A549 (cell line): ENCODE measurements at regions not wholly inside any gene's neighbourhood (a gene's known extent, or its start where the extent isn't known, plus 50 kb on each side); places are given as distances from the start of the nearest gene placed in this dataset.
A peak's percentile ranks its signal among the peaks of the same experiment; 100 is the strongest.
"Not testable (repeated sequence)": the region's sequence is repeated elsewhere in the genome, so short reads cannot be mapped to it uniquely, and the experiment has no call there.

ENCODE experiments used
- ATAC-seq, 2 experiments: fragments of 200-7000 bp in 1 of 2; fragments of >200 bp in 1 of 2; cut with Nextera tagmentation in 1 of 2; cut with Tn5 transposase in 1 of 2; 3 replicates each; pipeline versions ENCODE4 v1.8.0 to v1.9.1; 2018 to 2020; ENCODE audit warnings: mild to moderate bottlenecking in 1 of 2, moderate library complexity in 1 of 2
- CTCF ChIA-PET: fragments of 300-600 bp; sonication (Branson Sonifier 250); formaldehyde crosslinking; extraction: SDS; loops from one replicate; lab custom pipeline; 2021; ENCODE audit warnings: antibody characterized with exemption, inconsistent platforms; lab: Yijun Ruan, JAX
- POLR2A ChIA-PET: fragments of 350-600 bp; formaldehyde crosslinking; extraction: SDS; loops from one replicate; lab custom pipeline; 2021; ENCODE audit warnings: antibody characterized with exemption, inconsistent platforms; lab: Yijun Ruan, JAX
- DNase-seq, 2 experiments: peaks; one replicate each; pipeline versions ENCODE4 v3.0.0 to v3.0.0-alpha.2; 2011 to 2016; ENCODE audit warnings: low read depth in 1 of 2, low spot score in 1 of 2
- FAIRE-seq: peaks from 2 replicates; lab custom pipeline; 2011; peaks lifted over from hg19 to GRCh38; lab: Jason Lieb, UNC
- H3K27ac ChIP-seq, 2 experiments: fragments of >200 bp; sonication (Bioruptor Twin); formaldehyde crosslinking; 3 replicates each; pipeline ENCODE4 v1.5.1; 2016 to 2017
- H3K4me1 ChIP-seq: fragments of >200 bp; sonication (Bioruptor Twin); formaldehyde crosslinking; 3 replicates; pipeline ENCODE4 v1.6.1; 2016
- H3K4me2 ChIP-seq: fragments of >200 bp; sonication (Bioruptor Twin); formaldehyde crosslinking; 3 replicates; pipeline ENCODE4 v1.6.1; 2016
- H3K4me3 ChIP-seq: fragments of >200 bp; sonication (Bioruptor Twin); formaldehyde crosslinking; 3 replicates; pipeline ENCODE4 v1.5.1; 2016
- H3K9me3 ChIP-seq: fragments of >200 bp; sonication (Bioruptor Twin); formaldehyde crosslinking; 3 replicates; pipeline ENCODE4 v1.6.1; 2016
- CBX8 ChIP-seq: fragments of 200-600 bp; sonication (generic); IDR thresholded peaks from 2 replicates; pipeline ENCODE4 v1.6.1; 2016
- CEBPB ChIP-seq, 2 experiments: fragments of >200 bp in 1 of 2; sonication (Bioruptor Twin) in 1 of 2; formaldehyde crosslinking in 1 of 2; IDR thresholded peaks; 2 replicates each; pipeline ENCODE4 v1.6.1; 2012 to 2016
- CHD2 ChIP-seq: fragments of 150-350 bp; IDR thresholded peaks from 2 replicates; pipeline ENCODE4 v1.6.1; 2014; ENCODE audit warnings: low read length; ENCODE audit not compliant: partially characterized antibody
- CHD4 ChIP-seq: fragments of 200-600 bp; sonication (generic); IDR thresholded peaks from 2 replicates; pipeline ENCODE4 v1.6.1; 2016; ENCODE audit warnings: antibody characterized with exemption, mild to moderate bottlenecking, borderline replicate concordance
- FOSB ChIP-seq: fragments of 250-450 bp; sonication (Bioruptor Pico); IDR thresholded peaks from 2 replicates; pipeline ENCODE4 v1.5.0; 2020; ENCODE audit warnings: mild to moderate bottlenecking, moderate library complexity
- FOXS1 ChIP-seq: fragments of 250-450 bp; sonication (Bioruptor Pico); IDR thresholded peaks from 2 replicates; pipeline ENCODE4 v1.5.0; 2020; ENCODE audit warnings: mild to moderate bottlenecking, moderate library complexity
- HEYL ChIP-seq: fragments of 250-450 bp; sonication (Bioruptor Pico); IDR thresholded peaks from 2 replicates; pipeline ENCODE4 v1.8.0; 2021; ENCODE audit warnings: mild to moderate bottlenecking, moderate library complexity
- HOXB13 ChIP-seq: fragments of 250-450 bp; sonication (Bioruptor Pico); IDR thresholded peaks from 2 replicates; pipeline ENCODE4 v1.5.0; 2020; ENCODE audit warnings: low read depth, mild to moderate bottlenecking, moderate library complexity
- HOXB5 ChIP-seq: fragments of 250-450 bp; sonication (Bioruptor Pico); IDR thresholded peaks from 2 replicates; pipeline ENCODE4 v1.5.0; 2020; ENCODE audit warnings: mild to moderate bottlenecking, moderate library complexity
- KDM1A ChIP-seq: fragments of 200-600 bp; sonication (generic); IDR thresholded peaks from 2 replicates; pipeline ENCODE4 v1.6.1; 2016; ENCODE audit warnings: low read depth, mild to moderate bottlenecking
- KDM5A ChIP-seq: fragments of 200-600 bp; sonication (generic); IDR thresholded peaks from 2 replicates; pipeline ENCODE4 v1.6.1; 2016; ENCODE audit warnings: antibody characterized with exemption, mild to moderate bottlenecking
- MAFK ChIP-seq: fragments of 450-650 bp; IDR thresholded peaks from 2 replicates; pipeline ENCODE4 v1.6.1; 2014; ENCODE audit not compliant: partially characterized antibody
- MAZ ChIP-seq: fragments of 150-350 bp; IDR thresholded peaks from 2 replicates; pipeline ENCODE4 v1.6.1; 2014; ENCODE audit warnings: antibody characterized with exemption, low read depth, low read length, borderline replicate concordance
- MYC ChIP-seq: IDR thresholded peaks from 2 replicates; pipeline ENCODE4 v1.6.1; 2012; ENCODE audit warnings: mild to moderate bottlenecking, inconsistent platforms, low read length, improper control_type of control experiment, borderline replicate concordance
- NFE2L2 ChIP-seq: fragments of 150-350 bp; conservative IDR thresholded peaks from 2 replicates; pipeline ENCODE4 v1.6.1; 2014; ENCODE audit warnings: low read length
- NPAS2 ChIP-seq: fragments of 250-450 bp; sonication (Bioruptor Pico); IDR thresholded peaks from 2 replicates; pipeline ENCODE4 v1.8.0; 2022; ENCODE audit warnings: mild to moderate bottlenecking, moderate library complexity, borderline replicate concordance
- PHF8 ChIP-seq: fragments of 200-600 bp; sonication (generic); IDR thresholded peaks from 2 replicates; pipeline ENCODE4 v1.6.1; 2016; ENCODE audit warnings: low read depth, mild to moderate bottlenecking, antibody characterized with exemption, moderate library complexity, borderline replicate concordance
- POLR2A ChIP-seq: IDR thresholded peaks from 2 replicates; pipeline ENCODE4 v1.6.1; 2012; ENCODE audit warnings: mild to moderate bottlenecking, low read length
- POLR2AphosphoS2 ChIP-seq: conservative IDR thresholded peaks from 2 replicates; pipeline ENCODE4 v1.6.1; 2012; ENCODE audit warnings: low read length, improper control_type of control experiment, inconsistent platforms
- RAD21 ChIP-seq, 2 experiments: fragments of >200 bp in 1 of 2; sonication (Bioruptor Twin) in 1 of 2; formaldehyde crosslinking in 1 of 2; IDR thresholded peaks in 1 of 2; conservative IDR thresholded peaks in 1 of 2; 2 replicates in 1 of 2; 3 replicates in 1 of 2; pipeline ENCODE4 v1.6.1; 2012 to 2018; ENCODE audit warnings: inconsistent platforms in 1 of 2
- RARB ChIP-seq: fragments of 250-450 bp; sonication (Bioruptor Pico); IDR thresholded peaks from 2 replicates; pipeline ENCODE4 v1.8.0; 2021; ENCODE audit warnings: mild to moderate bottlenecking, moderate library complexity
- RNF2 ChIP-seq: fragments of 200-600 bp; sonication (generic); IDR thresholded peaks from 2 replicates; pipeline ENCODE4 v1.6.1; 2016; ENCODE audit warnings: low read depth, mild to moderate bottlenecking, antibody characterized with exemption, moderate library complexity, borderline replicate concordance
- SMC3 ChIP-seq: fragments of >200 bp; sonication (Bioruptor Twin); formaldehyde crosslinking; IDR thresholded peaks from 3 replicates; pipeline ENCODE4 v1.6.1; 2018; ENCODE audit warnings: inconsistent platforms
- TP53 ChIP-seq: fragments of 250-450 bp; sonication (Bioruptor Pico); IDR thresholded peaks from 2 replicates; pipeline ENCODE4 v1.5.0; 2021; ENCODE audit warnings: mild to moderate bottlenecking, moderate library complexity
- ZC3H11A ChIP-seq: fragments of 450-650 bp; IDR thresholded peaks from 2 replicates; pipeline ENCODE4 v1.6.1; 2014; ENCODE audit warnings: antibody characterized with exemption, mild to moderate bottlenecking
- ZFP36 ChIP-seq: fragments of 450-650 bp; IDR thresholded peaks from 2 replicates; pipeline ENCODE4 v1.6.1; 2014; ENCODE audit warnings: borderline replicate concordance; ENCODE audit not compliant: partially characterized antibody
- ZNF302 ChIP-seq: fragments of 250-450 bp; sonication (Bioruptor Pico); IDR thresholded peaks from 2 replicates; pipeline ENCODE4 v1.9.0; 2021; ENCODE audit warnings: inconsistent platforms, mild to moderate bottlenecking, moderate library complexity
- WGBS: methylation state at CpG from one replicate; pipeline ENCODE4 v1.1.6; 2017; ENCODE audit errors: missing lambda C conversion rate; 5-methylcytosine and 5-hydroxymethylcytosine counted together
- TF ChIP-seq, protein P1 (sequence below): IDR thresholded peaks from 2 replicates; pipeline ENCODE4 v1.6.1; 2012
- TF ChIP-seq, protein P2 (sequence below): fragments of 200-600 bp; sonication (generic); IDR thresholded peaks from 2 replicates; pipeline ENCODE4 v1.6.1; 2016; ENCODE audit warnings: antibody characterized with exemption, mild to moderate bottlenecking, moderate library complexity
- TF ChIP-seq, protein P3 (sequence below): fragments of >200 bp; sonication (Bioruptor Twin); formaldehyde crosslinking; IDR thresholded peaks from 2 replicates; pipeline ENCODE4 v1.6.1; 2016

DNA sequence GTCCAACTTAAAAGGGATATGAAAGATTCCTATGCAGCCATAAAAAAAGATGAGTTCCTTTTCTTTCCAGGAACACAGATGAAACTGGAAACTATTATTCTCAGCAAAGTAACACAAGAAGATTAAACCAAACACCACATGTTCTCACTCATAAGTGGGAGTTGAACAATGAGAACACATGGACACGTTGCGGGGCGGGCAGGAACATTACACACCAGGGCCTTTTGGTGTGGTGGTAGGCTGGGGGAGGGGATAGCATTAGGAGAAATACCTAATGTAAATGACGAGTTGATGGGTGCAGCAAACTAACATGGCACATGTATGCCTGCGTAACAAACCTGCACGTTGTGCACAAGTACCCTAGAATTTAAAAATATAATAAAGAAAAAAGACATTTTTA, 516.1 kb downstream of the LRRC70 start:
- no peak overlapping the region for H3K4me2 ChIP-seq
- CTCF ChIA-PET: no interaction called here
- no peaks in the 10 kb centered on the region for H3K4me1 ChIP-seq
- WGBS: 34% methylated on average over 6 of the region's 6 CpGs
- no peak overlapping the region for H3K4me3 ChIP-seq
- no peaks in the 10 kb centered on the region for H3K9me3 ChIP-seq
- FAIRE-seq (no peak), ATAC-seq (no peak), DNase-seq (no peak)
- TF ChIP-seq RARB (CRISPR knock-in tag) (no peak), PHF8 (no peak), FOXS1 (CRISPR knock-in tag) (no peak), MAZ (no peak), RNF2 (no peak), NFE2L2 (no peak), ZC3H11A (no peak), CHD4 (no peak), KDM5A (no peak), ZFP36 (no peak), ZNF302 (CRISPR knock-in tag) (no peak), FOSB (CRISPR knock-in tag) (no peak), HOXB5 (CRISPR knock-in tag) (no peak), SMC3 (no peak), TP53 (no peak), POLR2AphosphoS2 (no peak), KDM1A (no peak), NPAS2 (no peak)
- TF ChIP-seq, protein P1, sequence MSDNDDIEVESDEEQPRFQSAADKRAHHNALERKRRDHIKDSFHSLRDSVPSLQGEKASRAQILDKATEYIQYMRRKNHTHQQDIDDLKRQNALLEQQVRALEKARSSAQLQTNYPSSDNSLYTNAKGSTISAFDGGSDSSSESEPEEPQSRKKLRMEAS: no peak
- POLR2A ChIA-PET: no interaction called here
- no peak overlapping the region for H3K27ac ChIP-seq

DNA sequence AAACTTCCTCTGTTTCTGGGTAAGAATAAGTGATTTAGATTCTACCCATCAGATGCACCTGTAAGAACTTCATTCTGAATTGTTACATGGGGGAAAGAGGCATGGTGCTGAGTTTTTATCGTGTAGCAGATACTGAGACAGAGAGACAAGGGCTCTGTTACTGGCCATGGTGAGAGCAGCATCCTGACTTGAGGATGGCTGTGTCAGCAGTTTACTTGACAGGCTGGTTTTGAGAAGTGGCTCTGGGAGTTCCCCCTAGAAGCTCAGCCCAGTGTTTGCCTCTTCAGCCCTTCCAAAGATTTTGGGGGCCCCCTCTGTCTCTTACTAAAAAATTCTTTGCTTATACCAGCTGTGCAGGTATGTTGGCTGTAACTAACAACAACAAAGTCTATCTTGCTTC, 510.5 kb downstream of the LRRC70 start:
- CTCF ChIA-PET: no interaction called here
- ATAC-seq: no peak
- Histone ChIP-seq H3K4me1 (no peaks in the 10 kb centered on the region), H3K27ac (no peak overlapping the region), H3K4me3 (no peak overlapping the region), H3K9me3 (no peaks in the 10 kb centered on the region), H3K4me2 (no peak overlapping the region)
- POLR2A ChIA-PET: no interaction called here
- no peak for DNase-seq
- no peak for FAIRE-seq
- TF ChIP-seq, protein P2, sequence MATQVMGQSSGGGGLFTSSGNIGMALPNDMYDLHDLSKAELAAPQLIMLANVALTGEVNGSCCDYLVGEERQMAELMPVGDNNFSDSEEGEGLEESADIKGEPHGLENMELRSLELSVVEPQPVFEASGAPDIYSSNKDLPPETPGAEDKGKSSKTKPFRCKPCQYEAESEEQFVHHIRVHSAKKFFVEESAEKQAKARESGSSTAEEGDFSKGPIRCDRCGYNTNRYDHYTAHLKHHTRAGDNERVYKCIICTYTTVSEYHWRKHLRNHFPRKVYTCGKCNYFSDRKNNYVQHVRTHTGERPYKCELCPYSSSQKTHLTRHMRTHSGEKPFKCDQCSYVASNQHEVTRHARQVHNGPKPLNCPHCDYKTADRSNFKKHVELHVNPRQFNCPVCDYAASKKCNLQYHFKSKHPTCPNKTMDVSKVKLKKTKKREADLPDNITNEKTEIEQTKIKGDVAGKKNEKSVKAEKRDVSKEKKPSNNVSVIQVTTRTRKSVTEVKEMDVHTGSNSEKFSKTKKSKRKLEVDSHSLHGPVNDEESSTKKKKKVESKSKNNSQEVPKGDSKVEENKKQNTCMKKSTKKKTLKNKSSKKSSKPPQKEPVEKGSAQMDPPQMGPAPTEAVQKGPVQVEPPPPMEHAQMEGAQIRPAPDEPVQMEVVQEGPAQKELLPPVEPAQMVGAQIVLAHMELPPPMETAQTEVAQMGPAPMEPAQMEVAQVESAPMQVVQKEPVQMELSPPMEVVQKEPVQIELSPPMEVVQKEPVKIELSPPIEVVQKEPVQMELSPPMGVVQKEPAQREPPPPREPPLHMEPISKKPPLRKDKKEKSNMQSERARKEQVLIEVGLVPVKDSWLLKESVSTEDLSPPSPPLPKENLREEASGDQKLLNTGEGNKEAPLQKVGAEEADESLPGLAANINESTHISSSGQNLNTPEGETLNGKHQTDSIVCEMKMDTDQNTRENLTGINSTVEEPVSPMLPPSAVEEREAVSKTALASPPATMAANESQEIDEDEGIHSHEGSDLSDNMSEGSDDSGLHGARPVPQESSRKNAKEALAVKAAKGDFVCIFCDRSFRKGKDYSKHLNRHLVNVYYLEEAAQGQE: no peak
- peak; percentile 48 for TF ChIP-seq MAFK
- 0% methylated on average over 1 of the region's 1 CpG for WGBS

DNA sequence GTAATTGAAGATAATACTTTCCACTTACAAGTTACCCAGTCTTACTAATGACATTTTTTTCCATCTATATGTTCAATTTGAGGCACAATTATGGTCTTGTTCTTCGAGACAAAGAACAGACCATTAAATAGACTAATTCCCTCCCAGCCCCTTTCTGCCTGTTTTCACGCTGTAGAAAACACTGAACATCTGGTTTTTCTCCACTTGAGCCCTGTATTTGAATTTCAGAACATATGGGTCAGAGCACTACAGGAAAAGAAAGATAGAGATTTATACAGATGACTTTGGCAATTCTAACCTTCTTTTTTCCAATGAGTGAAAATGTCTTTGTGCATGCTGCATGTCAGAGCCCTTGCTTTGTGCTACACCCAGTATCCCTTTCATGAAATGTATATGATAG, 506.9 kb downstream of the LRRC70 start:
- ATAC-seq: no peak
- ChIA-PET CTCF (no interaction called here), POLR2A (no interaction called here)
- Histone ChIP-seq H3K9me3 (no peaks in the 10 kb centered on the region), H3K4me1 (no peaks in the 10 kb centered on the region), H3K27ac (no peak overlapping the region), H3K4me3 (no peak overlapping the region), H3K4me2 (no peak overlapping the region)
- FAIRE-seq: no peak
- DNase-seq: no peak
- TF ChIP-seq RARB (CRISPR knock-in tag) (no peak), CBX8 (no peak), RAD21 (conservative IDR thresholded peaks at IDR 0.05 in 1 of 2, IDR thresholded peaks at IDR 0.05 in 1 of 2) (no peak), ZFP36 (no peak), CHD2 (no peak), HEYL (no peak), HOXB13 (CRISPR knock-in tag) (no peak), MYC (no peak), MAZ (no peak), POLR2A (no peak), CEBPB (IDR thresholded peaks at IDR 0.05) (no peak), FOSB (CRISPR knock-in tag) (no peak)
- TF ChIP-seq, protein P3, sequence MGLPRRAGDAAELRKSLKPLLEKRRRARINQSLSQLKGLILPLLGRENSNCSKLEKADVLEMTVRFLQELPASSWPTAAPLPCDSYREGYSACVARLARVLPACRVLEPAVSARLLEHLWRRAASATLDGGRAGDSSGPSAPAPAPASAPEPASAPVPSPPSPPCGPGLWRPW: no peak
- WGBS: 3% methylated on average over 2 of the region's 2 CpGs

DNA sequence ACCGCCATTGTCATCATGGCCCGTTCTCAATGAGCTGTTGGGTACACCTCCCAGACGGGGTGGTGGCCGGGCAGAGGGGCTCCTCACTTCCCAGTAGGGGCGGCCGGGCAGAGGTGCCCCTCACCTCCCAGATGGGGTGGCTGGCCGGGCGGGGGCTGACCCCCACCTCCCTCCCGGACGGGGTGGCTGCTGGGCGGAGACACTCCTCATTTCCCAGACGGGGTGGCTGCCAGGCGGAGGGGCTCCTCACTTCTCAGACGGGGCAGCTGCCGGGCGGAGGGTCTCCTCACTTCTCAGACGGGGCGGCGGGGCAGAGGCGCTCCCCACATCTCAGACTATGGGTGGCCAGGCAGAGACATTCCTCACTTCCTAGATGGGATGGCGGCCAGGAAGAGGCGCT, 505.1 kb downstream of the LRRC70 start:
- H3K27ac ChIP-seq, H3K4me2 ChIP-seq, FAIRE-seq, H3K4me3 ChIP-seq, POLR2A ChIA-PET, H3K4me1 ChIP-seq, ATAC-seq, H3K9me3 ChIP-seq, DNase-seq, CTCF ChIA-PET: not testable (repeated sequence)
- 29% methylated on average over 3 of the region's 22 CpGs for WGBS
